Stimulated activated naive CD4-positive, alpha-beta T cell (primary cell): ENCODE measurements at regions not wholly inside any gene's neighbourhood (a gene's known extent, or its start where the extent isn't known, plus 50 kb on each side); places are given as distances from the start of the nearest gene placed in this dataset.

Source experiments
- DNase-seq, 6 experiments: peaks; one replicate each; lab custom pipeline; 2025; lab: John Stamatoyannopoulos, UW

DNA sequence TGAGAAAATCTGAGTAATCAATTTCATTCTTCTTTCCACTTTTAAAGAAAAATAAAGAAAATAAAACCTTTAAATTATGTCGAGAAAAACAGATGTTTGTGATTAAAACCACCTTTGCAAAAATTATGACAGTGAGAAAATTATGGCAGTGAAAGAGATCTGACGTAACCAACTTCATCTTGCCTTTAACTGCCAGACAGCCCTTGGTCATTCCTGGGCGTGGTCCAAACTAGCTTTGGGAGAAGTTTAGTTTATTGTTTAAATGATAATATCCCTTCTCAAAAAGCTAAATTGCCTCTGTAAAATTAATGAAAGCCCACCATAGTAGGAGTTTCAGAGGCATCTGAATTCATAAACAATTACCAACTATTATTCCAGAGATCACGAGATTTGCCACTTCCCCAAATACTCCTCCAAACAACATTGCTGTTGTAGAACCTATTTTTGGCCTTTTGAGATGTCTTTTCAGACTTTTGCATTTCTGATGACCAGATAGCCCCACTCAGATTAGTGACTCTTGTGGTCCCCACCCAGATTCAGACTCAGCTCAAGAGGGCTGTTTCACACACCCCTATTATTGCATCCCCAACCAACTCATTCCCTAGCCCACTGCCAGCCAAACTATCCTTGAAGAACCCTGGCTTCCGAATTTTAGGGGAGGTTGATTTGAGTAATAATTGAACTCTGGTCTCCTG lies 664.4 kb upstream of the CBLB start:
- no peak for DNase-seq

DNA sequence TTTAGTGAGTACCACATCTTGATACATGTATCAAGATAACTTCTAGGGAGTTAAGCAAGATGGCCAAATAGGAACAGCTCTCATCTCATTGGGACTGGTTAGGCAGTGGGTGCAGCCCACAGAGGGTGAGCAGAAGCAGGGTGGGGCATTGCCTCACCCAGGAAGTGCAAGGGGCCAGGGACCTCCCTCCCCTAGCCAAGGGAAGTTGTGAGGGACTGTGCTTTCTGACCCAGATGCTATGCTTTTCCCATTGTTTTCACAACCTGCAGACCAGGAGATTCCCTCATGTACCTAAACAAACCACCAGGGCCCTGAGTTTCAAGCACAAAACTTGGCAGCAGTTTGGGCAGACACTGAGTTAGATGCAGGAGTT lies 665.0 kb upstream of the CBLB start:
- no peak for DNase-seq

DNA sequence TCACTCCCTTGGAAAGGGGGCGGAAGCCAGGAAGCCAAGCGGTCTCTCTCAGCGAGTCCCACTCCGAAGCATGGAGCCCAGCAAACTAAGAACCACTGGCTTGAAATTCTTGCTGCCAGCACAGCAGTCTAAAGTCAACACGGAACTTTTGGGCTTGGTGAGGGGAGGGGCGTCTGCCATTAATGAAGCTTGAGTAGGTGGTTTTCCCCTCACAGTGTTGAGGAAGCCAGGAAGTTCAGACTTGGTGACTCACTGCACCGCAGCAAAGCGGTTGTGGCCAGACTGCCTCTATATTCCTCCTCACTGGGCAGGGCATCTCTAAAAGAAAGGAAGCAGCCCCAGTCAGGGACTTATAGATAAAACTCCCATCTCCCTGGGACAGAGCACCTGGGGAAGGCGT lies 665.4 kb upstream of the CBLB start:
- no peak for DNase-seq

DNA sequence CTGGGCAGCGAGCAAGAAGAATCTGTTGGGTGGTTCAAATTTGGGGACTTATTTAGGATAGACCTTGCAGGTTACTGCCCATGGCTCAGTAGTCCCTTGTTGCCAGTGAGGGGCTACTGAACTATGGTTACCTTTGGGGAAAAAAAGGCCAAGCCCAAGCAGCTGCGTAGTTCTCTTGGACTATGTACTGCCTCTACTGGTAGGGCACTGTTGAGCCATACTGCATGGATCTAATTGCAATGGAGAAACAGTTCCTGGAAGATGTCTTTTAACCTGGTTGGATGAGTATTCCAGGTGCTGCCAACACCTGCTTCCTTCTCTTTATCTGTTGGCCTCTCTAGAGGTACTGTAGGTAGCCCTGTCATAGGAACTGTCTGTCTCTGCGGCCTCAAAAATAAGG lies 671.9 kb upstream of the CBLB start:
- DNase-seq, result no peak

DNA sequence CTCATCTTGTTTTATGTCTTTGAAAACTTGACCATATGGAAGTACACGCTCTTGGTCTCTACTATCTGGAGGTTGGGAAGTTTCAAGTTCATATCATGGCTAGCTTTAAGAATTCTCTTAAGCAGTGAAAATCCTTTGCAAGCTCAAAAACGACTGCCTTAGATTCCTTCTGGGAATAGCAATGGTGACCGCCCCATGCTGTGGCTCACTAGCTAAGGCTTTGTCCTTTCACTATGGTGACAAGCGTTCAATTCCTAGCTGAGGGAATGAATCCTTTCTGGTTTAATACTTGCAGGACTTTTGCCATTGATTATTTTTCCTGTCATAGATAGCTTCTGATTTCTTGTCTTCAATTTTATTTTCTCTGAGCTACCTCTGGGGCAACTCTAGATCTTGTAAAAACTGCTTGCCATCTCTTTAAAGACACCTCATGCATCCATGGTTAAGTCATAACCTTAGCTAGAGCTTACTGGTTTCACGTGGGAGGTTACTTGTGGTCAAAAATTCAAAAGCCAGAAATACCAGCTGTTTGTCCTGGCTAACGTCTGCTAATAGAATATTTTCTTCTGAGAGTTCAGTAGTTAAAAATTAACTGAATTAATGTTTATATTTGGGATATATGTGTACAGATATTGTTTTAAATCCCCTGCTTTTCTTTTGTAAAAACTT lies 673.4 kb upstream of the CBLB start:
- no peak for DNase-seq

DNA sequence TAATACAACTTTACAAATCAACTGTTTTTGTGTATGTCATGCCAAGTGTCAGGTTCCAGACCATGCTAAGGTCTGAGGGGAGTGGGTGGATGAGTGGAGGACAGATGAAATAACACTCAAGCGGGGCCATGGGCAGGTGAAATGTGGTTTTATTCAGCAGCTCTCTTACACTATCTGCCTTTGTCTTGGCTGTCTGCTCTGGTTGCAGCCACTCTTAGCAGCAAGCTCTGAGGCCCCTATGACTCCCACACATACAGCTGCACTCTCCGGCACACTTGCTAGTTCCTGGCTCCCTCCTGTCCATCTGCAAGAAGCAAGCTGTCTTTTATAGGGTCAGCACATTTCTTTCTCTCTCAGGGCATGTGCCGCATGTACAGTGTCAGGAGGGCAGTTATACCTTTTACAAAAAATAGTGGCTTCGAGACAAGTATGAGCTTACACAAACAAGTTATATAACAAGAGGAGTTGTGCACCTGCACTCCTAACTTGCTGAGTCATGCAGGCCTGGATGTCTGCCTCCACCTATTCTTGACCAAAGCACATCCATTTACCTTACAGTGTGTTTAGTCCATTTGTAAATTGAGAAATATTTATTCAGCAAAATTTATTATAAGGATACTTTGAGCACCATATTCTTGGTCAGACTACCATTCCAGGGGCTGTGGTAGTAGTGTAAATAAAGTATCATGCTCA lies 683.7 kb upstream of the CBLB start:
- DNase-seq, result no peak

DNA sequence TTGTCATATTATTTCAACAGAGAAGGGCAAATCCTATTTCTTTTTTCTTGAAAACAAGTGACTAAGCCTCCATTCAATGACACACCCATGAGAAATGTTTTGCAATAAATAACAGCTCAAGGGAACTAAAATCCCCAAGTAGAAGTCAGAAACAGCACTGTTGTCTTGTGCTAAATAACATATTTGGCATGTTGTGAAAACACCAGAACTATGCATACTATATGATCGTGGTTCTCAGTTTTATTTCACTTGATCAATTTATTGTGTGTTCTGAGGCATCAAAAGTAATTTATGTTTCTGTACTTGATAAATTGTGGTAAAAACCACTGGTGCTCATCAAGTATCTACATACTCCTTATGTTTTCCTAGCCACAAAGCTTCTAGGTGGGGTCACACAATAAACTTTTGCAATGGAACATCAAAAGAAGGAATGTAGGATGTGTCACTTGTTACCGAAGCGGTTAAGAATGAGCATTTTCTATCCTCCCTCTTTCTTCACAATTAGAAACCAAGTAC lies 691.7 kb upstream of the CBLB start:
- DNase-seq, result no peak

DNA sequence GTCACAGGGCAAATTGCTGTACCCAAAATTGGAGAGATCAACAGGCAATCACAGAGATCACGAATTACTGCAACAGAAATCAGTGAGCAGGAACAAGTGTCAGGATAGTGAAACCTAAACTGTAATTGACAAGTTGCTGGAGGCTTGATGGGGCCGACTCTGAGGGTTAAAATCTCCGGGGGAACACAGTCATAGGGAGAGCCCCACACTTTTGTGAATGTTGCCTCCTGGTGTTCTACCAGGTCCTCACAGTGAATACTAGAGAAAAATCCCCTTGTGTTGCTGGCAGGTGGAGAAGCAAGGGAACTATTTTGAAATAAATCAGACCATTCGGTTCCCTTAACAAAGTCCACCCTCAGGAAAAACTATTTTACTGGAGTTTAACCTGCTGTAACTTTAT lies 697.5 kb upstream of the CBLB start:
- no peak for DNase-seq

DNA sequence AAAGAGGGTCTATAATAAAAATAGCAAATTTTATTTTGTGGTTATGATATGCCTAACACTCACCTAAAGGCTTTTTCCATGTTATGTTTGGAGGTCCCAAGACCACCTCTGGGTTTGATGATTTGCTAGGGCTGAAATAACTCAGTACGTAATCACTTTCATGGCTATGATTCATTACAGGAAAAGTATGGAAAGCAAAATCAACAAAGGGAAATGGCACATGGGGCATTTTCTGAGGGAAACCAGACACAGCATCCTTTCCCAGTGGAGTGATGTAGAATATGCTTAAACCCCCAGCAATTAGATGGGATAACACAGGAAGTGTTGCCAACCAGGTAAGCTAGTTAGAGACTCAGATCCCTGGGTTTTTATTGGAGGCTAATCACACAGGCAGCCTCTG lies 701.6 kb upstream of the CBLB start:
- DNase-seq, result no peak

DNA sequence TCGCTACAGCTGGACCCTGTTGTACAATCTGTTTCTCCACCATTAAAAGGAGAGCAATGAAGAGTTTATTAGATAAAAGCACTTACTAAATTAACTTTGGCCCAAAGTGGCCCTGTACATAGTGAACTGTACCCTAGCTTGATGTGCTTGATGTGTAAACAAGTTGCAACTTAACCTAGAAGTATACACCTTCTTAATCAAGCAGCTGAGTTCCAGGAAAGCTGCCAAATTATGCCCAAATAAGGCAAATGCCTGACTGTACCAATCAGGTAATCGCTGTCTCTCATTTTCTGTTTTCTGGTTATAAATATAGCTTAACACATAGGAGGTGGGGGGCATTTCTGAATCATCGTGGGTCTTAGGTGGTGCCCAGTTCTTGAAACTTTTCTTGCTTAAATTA lies 704.8 kb upstream of the CBLB start:
- no peak for DNase-seq

DNA sequence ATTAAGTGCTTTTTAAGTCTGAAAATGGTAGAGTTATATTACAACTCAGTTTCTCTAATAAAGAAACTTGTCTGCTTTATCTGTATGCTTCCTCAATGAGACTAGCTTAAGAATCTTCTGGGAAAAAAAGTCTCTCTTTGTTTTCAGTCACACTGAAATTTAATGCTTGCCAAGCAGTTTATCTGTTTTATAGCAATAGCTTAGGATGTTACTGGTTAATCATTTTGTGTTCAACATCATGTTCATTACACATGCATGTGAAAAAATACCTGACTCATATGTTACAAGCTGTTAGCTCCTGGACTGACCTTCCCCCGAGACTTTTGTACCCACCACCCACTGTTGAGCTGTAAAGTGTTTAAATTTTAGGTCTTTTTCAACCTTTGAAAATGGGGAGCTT lies 706.2 kb upstream of the CBLB start:
- DNase-seq, result no peak

DNA sequence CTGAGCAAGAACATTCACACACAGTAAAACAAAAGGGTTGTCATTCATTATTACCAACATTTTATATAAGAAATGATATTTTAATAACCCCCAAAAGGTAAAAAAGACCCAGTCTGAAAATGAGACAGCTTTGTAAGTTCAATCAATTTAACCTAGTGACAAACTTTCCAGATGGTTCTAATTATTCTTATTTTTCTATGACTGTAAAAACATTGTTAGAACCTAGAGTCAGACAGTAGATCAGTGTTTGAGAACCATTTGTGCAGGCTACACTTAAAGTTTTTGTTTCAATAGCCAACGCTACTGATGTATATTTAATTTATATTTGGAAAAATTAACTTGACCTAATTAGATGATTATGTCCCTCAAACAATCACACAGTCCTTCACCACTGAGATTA lies 708.4 kb upstream of the CBLB start:
- DNase-seq, result no peak

DNA sequence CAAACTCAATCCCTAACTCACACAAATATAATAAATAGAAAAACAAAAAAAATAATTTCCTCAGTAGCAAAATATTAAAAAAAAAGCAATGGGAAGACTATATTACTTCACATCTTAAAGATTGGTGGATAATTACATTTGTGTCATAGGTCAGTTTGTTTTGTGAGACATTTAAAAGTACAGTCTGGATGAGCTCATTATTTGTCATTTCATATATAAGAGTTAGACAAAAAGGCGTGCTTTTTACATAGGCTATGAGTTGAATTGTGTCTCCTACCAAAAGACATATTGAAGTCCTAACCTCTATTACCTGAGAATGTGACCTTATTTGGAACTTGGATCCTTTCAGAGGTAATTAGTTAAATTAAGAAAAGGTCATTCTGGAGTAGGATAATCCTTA lies 710.1 kb upstream of the CBLB start:
- DNase-seq, result no peak

DNA sequence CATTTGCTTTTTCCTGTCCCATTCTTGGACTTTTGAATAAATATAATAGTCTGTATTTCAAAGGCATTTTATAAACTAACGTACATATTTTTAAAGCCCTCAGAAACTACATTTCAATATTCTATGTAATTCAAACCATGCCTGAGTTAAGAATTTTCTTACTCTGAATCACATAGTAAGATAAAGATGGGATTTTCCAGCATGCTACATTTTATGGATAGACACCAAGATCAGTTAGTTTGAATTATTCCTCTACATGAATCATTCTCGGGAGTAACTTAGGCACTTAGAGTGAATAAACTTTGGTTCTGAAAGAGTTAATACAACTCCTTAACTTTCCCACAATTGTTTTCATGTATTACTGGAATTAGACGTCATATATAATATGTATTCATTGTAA lies 713.3 kb upstream of the CBLB start:
- no peak for DNase-seq

DNA sequence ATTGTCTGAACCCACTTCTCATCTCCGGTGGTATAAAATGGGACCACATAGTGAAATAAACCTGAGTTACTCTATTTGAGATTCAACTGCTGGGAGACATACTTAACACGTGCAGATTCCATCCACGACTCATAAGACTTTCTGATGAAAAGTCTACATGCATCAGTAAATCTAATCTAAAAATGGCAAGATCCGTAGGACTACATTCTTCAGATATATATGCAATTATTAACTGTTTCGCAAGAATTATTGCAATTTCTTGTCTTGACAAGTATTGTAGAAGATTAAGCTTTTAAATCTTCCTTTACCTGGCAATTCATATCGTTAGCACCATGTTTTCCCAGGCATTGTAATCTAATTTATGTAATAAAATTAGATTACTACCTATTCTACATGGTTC lies 718.7 kb upstream of the CBLB start:
- no peak for DNase-seq

DNA sequence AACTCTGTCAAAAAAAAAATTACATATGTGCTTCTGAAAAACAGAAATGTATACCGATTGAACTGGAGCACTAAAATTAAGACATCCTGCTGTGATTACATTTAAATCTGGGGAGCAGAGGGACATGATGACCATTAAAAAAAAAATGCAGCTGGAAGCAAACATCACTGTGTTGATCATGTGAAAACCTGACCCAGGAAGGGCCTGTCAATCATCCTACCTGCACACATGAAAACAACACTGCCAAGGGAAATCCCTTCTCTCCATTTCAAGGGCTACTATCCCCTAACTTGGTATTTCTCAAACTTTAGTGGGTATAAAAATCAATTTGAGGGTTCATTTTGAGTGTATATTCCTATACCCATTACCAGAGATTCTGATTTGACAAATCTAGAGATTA lies 719.9 kb upstream of the CBLB start:
- no peak for DNase-seq

DNA sequence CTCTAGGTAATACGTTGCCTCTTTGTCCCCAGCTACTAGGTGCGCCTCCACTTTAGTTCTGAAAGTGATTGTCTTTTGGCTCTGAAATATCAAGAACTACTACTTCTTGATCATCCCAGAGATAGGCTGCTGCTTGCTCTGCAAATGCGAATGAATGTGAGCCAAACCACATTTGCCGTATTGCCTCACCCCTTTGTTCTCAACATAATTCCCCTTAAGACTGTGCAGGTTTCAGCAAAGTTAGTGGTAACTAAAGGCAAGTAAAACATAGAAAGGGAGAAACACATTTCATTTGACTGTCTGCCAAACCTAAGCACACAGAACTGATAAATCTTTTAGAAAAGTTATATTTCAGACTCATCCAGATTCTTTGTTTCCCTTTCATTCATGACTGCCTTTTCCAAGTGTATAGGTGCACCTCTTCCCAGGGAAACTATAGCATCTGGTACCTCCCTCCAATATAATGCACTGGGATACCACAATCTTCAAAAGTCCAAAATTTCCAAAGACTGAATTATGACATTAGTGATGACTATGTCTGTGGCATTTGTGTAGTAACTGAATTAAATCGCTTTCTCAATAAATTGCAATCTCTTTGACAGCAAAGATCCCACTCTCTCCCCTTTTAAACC lies 720.6 kb upstream of the CBLB start:
- no peak for DNase-seq

DNA sequence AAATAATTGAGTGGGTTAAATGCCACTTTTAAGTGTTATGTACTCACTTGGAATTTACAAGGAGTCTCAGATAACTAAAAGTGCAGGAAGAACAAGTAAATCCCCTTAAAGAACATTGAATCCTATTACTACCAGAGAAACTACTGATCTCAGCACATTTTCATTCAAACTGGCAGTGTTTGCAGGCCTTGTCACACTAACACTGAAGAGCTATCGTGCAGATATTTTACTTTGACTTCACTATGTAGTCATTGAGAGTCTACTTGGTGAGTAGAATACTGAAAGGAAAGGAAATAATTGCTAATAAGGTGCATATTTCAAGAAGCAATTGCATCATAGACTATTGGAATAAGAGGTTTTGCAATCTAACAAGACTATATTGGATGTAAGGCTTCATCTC lies 721.4 kb upstream of the CBLB start:
- DNase-seq, result no peak

DNA sequence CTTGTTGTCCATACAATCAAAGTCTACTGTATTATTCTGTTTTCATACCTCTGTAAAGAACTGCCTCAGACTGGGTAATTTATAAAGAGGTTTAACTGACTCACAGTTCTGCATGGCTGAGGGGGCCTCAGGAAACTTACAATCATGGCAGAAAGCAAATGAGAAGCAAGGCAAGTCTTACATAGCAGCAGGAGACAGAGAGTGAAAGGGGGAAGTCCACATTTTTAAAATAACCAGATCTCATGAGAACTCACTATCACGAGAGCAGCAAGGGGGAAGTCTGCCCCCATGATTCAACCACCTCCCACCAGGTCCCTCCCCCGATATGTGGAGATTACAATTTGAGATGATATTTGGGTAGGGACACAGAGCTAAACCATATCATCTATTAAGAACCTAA lies 724.6 kb upstream of the CBLB start:
- DNase-seq, result no peak

DNA sequence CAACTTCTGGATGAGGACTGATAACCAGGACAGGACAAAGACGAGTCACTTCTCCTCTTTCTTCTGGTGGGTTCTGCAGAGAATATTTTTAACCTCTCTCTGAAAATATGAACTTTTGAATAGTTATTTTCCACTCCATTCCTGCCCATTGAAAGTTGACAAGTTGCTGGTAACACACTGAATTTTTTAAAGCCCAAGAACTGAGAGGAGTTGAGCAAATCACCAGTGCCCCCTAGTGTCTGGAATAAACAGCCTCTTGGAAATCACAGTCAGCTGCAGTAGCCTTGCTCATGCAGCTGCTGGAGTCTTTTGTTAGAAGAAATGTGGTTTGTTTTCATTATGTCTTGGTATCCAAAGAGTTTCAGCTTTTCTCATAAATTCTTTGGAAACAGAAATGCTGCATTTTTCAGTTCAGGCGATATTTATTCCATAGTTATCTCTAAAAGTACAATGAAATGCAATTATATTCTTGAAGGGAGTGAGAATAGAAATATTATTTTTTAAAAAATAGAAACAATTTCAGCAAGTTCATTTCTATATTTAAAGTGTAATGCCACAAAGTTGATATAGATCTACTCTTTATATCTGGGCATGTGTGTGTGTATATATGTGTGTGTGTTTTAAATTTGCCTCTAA lies 741.0 kb upstream of the CBLB start:
- DNase-seq, result peak; percentile 1 to 75 (median 31)

DNA sequence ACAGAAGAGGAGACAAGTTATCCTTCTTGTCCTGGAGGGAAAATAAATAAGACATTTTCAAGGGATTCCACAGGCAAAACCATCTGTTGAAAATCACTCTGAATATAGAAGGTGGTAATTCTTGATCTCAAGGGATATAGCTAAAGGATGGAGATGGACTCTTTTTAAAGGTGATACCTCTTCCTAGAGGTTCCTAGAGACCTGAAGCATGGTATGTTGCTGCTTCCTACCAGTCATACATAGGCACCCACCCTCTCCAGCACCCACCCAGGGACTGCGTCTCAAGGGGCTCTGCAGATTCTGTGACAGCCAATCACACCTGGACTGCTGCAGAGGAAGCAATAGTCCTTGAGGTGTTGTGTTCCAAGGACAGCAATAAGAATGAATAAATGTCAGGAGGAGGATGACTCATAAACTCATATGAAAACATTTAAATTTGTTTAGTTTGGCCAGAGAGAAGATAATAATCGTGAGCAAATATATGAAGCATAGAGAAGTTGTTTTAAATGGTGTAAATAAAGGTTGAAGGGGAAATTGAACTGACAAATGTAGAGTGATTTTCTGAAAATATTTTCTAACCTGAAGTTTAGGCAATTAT lies 741.6 kb upstream of the CBLB start:
- no peak for DNase-seq

DNA sequence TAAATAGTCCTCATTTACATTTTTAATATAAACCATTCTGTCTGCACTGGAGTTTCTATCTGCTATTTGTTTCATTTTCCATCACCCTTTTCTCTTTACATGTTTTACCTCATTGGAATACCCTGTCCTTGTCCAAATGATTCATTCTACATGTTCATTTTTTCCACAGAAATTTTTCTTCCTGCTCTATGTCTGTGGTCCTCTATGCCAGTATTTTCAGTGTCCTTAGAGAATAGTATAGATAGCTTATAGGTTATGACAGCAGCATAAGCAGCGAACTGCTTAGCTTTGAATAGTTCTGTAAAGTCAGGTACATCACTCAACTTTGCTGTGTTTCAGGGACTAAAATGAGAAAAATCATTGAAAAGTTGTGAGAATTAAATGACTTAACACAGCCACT lies 742.3 kb upstream of the CBLB start:
- DNase-seq, result no peak
